Panc1 (cell line): ENCODE measurements at regions not wholly inside any gene's neighbourhood (a gene's known extent, or its start where the extent isn't known, plus 50 kb on each side); places are given as distances from the start of the nearest gene placed in this dataset.

Source experiments
- ATAC-seq: fragments of 200-7000 bp; cut with Tn5 transposase; 2 replicates; pipeline ENCODE4 v1.9.1; 2020; ENCODE audit warnings: mild to moderate bottlenecking, moderate library complexity
- BruUV-seq: library from RNA; stranded (reverse); fragments of 400-500 nt; replicated peaks from 2 replicates; lab custom pipeline; 2021; lab: Mats Ljungman, UMichigan
- CTCF ChIA-PET: fragments of 300-600 bp; sonication (Branson Sonifier 250); formaldehyde crosslinking; loops from one replicate; lab custom pipeline; 2022; ENCODE audit warnings: antibody characterized with exemption; lab: Charles Lee
- POLR2A ChIA-PET: fragments of 300-600 bp; sonication (Branson Sonifier 250); formaldehyde crosslinking; loops from one replicate; lab custom pipeline; 2022; ENCODE audit warnings: antibody characterized with exemption; lab: Charles Lee
- DNase-seq: peaks from one replicate; pipeline ENCODE4 v3.0.0-alpha.2; 2010; ENCODE audit warnings: low read depth, low spot score
- H3K27ac ChIP-seq: 2 replicates; pipeline ENCODE4 v1.5.1; 2011; ENCODE audit warnings: mild to moderate bottlenecking, low read length, inconsistent platforms
- H3K27me3 ChIP-seq: fragments of 200-500 bp; sonication (Bioruptor generic); 2 replicates; pipeline ENCODE4 v1.6.0; 2014; ENCODE audit warnings: low read length, inconsistent platforms; ENCODE audit not compliant: control insufficient read depth, insufficient read depth
- H3K36me3 ChIP-seq: fragments of 200-500 bp; sonication (Bioruptor generic); 2 replicates; pipeline ENCODE4 v1.5.1; 2014; ENCODE audit warnings: inconsistent platforms, mild to moderate bottlenecking, low read length, moderate library complexity; ENCODE audit not compliant: control insufficient read depth, insufficient read depth
- H3K4me1 ChIP-seq: 2 replicates; pipeline ENCODE4 v1.5.1; 2011; ENCODE audit warnings: inconsistent platforms, mild to moderate bottlenecking, low read length, moderate library complexity; ENCODE audit not compliant: control insufficient read depth, insufficient read depth
- H3K4me3 ChIP-seq, 2 experiments: 2 replicates each; pipeline ENCODE4 v1.5.1; 2011 to 2012; ENCODE audit warnings: low read depth in 2 of 2, low read length in 2 of 2, mild to moderate bottlenecking in 2 of 2, inconsistent platforms in 1 of 2, moderate library complexity in 1 of 2
- H3K9me3 ChIP-seq: fragments of 200-500 bp; sonication (Bioruptor generic); 2 replicates; pipeline ENCODE4 v1.5.1; 2014; ENCODE audit warnings: low read depth, mild to moderate bottlenecking, inconsistent platforms, low read length, moderate library complexity; ENCODE audit not compliant: control insufficient read depth, insufficient read depth
- CTCF ChIP-seq: fragments of 450-650 bp; IDR thresholded peaks from 2 replicates; pipeline ENCODE4 v1.5.1; 2017; ENCODE audit warnings: mild to moderate bottlenecking
- POLR2AphosphoS5 ChIP-seq: IDR thresholded peaks from 2 replicates; pipeline ENCODE4 v1.6.1; 2012; ENCODE audit warnings: mild to moderate bottlenecking, low read depth, low read length, moderate library complexity
- SIN3A ChIP-seq: IDR thresholded peaks from 2 replicates; pipeline ENCODE4 v1.6.1; 2012; ENCODE audit warnings: low read depth, mild to moderate bottlenecking, low read length, moderate library complexity, borderline replicate concordance; ENCODE audit not compliant: insufficient read depth
- TCF7L2 ChIP-seq: IDR thresholded peaks from 2 replicates; pipeline ENCODE4 v1.6.1; 2011; ENCODE audit warnings: mild to moderate bottlenecking, low read depth, low read length, inconsistent platforms
- in situ Hi-C: cut with HindIII; loops from 2 replicates; pipeline ENCODE4 v1.10.0; 2016; ENCODE audit warnings: low sequenced_read_pairs, low pct_unique_long_range_greater_than_20kb
- intact Hi-C: fragments of 100-400 bp; cut with micrococcal nuclease; formaldehyde crosslinking; loops from one replicate; pipeline ENCODE4 v1.10.0; 2022; ENCODE audit not compliant: unreplicated experiment
- TF ChIP-seq, protein P1 (sequence below), 2 experiments: IDR thresholded peaks; 2 replicates each; pipeline ENCODE4 v1.6.1; 2011 to 2012; ENCODE audit warnings: low read depth in 2 of 2, control low read depth in 1 of 2, low read length in 1 of 2, mild to moderate bottlenecking in 1 of 2, moderate library complexity in 1 of 2; ENCODE audit not compliant: insufficient read depth in 1 of 2

DNA sequence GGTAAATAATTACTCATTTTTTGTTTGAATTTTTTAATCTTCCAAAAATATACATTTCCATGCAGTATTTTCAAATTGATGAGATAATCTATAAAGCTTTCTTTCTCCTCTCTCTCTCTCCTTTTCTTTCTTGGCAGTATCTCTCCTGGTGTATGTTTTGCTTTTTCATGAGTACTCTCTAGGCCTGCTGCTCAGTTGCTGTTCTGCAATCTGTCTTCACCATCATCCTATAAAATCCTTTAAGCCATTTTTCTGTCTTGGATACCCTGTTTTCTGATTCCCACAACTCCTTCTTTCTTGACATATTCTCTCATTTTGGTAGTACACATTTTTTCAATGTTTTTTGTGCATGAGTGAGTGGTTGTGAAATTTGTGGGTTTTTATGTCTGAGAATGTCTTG is 1558.1 kb upstream of the LRRTM3 start:
- TF ChIP-seq TCF7L2, result no peak
- no peak for TF ChIP-seq POLR2AphosphoS5
- TF ChIP-seq SIN3A, result no peak
- TF ChIP-seq CTCF, result no peak
- TF ChIP-seq, protein P1, sequence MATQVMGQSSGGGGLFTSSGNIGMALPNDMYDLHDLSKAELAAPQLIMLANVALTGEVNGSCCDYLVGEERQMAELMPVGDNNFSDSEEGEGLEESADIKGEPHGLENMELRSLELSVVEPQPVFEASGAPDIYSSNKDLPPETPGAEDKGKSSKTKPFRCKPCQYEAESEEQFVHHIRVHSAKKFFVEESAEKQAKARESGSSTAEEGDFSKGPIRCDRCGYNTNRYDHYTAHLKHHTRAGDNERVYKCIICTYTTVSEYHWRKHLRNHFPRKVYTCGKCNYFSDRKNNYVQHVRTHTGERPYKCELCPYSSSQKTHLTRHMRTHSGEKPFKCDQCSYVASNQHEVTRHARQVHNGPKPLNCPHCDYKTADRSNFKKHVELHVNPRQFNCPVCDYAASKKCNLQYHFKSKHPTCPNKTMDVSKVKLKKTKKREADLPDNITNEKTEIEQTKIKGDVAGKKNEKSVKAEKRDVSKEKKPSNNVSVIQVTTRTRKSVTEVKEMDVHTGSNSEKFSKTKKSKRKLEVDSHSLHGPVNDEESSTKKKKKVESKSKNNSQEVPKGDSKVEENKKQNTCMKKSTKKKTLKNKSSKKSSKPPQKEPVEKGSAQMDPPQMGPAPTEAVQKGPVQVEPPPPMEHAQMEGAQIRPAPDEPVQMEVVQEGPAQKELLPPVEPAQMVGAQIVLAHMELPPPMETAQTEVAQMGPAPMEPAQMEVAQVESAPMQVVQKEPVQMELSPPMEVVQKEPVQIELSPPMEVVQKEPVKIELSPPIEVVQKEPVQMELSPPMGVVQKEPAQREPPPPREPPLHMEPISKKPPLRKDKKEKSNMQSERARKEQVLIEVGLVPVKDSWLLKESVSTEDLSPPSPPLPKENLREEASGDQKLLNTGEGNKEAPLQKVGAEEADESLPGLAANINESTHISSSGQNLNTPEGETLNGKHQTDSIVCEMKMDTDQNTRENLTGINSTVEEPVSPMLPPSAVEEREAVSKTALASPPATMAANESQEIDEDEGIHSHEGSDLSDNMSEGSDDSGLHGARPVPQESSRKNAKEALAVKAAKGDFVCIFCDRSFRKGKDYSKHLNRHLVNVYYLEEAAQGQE (IDR thresholded peaks at IDR 0.05; ENCODE audit: insufficient read depth in 1 of 2, low read depth in 2 of 2, low read length in 1 of 2), result no peak
- H3K27ac ChIP-seq, result no peak overlapping the region
- H3K36me3 ChIP-seq, result no peaks in the 10 kb centered on the region
- BruUV-seq, result no TSS peak
- ATAC-seq (no peak), DNase-seq (no peak)
- 0 out of 2 replicates have a peak, but pooled peaks cover 4% of the 10 kb centered on the region for H3K9me3 ChIP-seq
- CTCF ChIA-PET, result no interaction called here
- POLR2A ChIA-PET, result no interaction called here
- H3K4me3 ChIP-seq, result no peak overlapping the region
- no peaks in the 10 kb centered on the region for H3K27me3 ChIP-seq
- no peaks in the 10 kb centered on the region for H3K4me1 ChIP-seq
- intact Hi-C loops (no loop called here), in situ Hi-C loops (no loop called here)

GRCh38 chr10:65375528-65375927 is 1550.3 kb upstream of the LRRTM3 start:
- intact Hi-C loops (no loop called here), in situ Hi-C loops (no loop called here)
- ATAC-seq, result no peak
- TF ChIP-seq CTCF (no peak), TCF7L2 (no peak), POLR2AphosphoS5 (no peak), SIN3A (no peak)
- TF ChIP-seq, protein P1 (IDR thresholded peaks at IDR 0.05; ENCODE audit: insufficient read depth in 1 of 2, low read depth in 2 of 2, low read length in 1 of 2), result no peak
- Histone ChIP-seq H3K4me1 (no peaks in the 10 kb centered on the region), H3K9me3 (no peaks in the 10 kb centered on the region), H3K27ac (no peak overlapping the region), H3K27me3 (no peaks in the 10 kb centered on the region), H3K4me3 (no peak overlapping the region), H3K36me3 (no peaks in the 10 kb centered on the region)
- no peak for DNase-seq
- ChIA-PET POLR2A (no interaction called here), CTCF (no interaction called here)
- BruUV-seq, result no TSS peak
